HG02938 (cell line): ENCODE measurements at regions not wholly inside any gene's neighbourhood (a gene's known extent, or its start where the extent isn't known, plus 50 kb on each side); places are given as distances from the start of the nearest gene placed in this dataset.

Source experiments
- ATAC-seq: cut with Tn5 transposase; IDR thresholded peaks from one replicate; pipeline ENCODE4 v1.9.1; 2021; ENCODE audit warnings: mild to moderate bottlenecking, moderate library complexity; ENCODE audit not compliant: unreplicated experiment

GRCh38 chr6:98514073-98514720, 320.2 kb upstream of the POU3F2 start:
- no peak for ATAC-seq

GRCh38 chr6:98514796-98515195, 319.6 kb upstream of the POU3F2 start:
- no peak for ATAC-seq

GRCh38 chr6:98516206-98516605, 318.2 kb upstream of the POU3F2 start:
- ATAC-seq: no peak

GRCh38 chr6:98516866-98517265, 317.5 kb upstream of the POU3F2 start:
- ATAC-seq: no peak

GRCh38 chr6:98525860-98526259, 308.5 kb upstream of the POU3F2 start:
- ATAC-seq: no peak

- ATAC-seq: no peak
These were observed 307.9 kb upstream of the POU3F2 start for GRCh38 chr6:98526465-98526864.

- ATAC-seq: no peak
These were observed 305.0 kb upstream of the POU3F2 start for GRCh38 chr6:98529364-98529763.

GRCh38 chr6:98530732-98531131, 303.6 kb upstream of the POU3F2 start:
- ATAC-seq: no peak

- ATAC-seq: no peak
These were observed 302.4 kb upstream of the POU3F2 start for GRCh38 chr6:98532004-98532403.

GRCh38 chr6:98539741-98540140, 294.6 kb upstream of the POU3F2 start:
- ATAC-seq: no peak

- ATAC-seq: no peak
These were observed 288.0 kb upstream of the POU3F2 start for GRCh38 chr6:98546376-98546775.

GRCh38 chr6:98547151-98547550, 287.2 kb upstream of the POU3F2 start:
- ATAC-seq: no peak

GRCh38 chr6:98547634-98548033, 286.7 kb upstream of the POU3F2 start:
- ATAC-seq: no peak

- ATAC-seq: no peak
These were observed 286.1 kb upstream of the POU3F2 start for GRCh38 chr6:98548301-98548700.

- ATAC-seq: no peak
These were observed 274.0 kb upstream of the POU3F2 start for GRCh38 chr6:98560418-98560817.

- ATAC-seq: no peak
These were observed 273.5 kb upstream of the POU3F2 start for GRCh38 chr6:98560841-98561240.

GRCh38 chr6:98566126-98566525, 268.2 kb upstream of the POU3F2 start:
- ATAC-seq: no peak

GRCh38 chr6:98572579-98572978, 261.8 kb upstream of the POU3F2 start:
- ATAC-seq: no peak

GRCh38 chr6:98574984-98575383, 259.4 kb upstream of the POU3F2 start:
- ATAC-seq: no peak

- ATAC-seq: no peak
These were observed 257.6 kb upstream of the POU3F2 start for GRCh38 chr6:98576791-98577190.

GRCh38 chr6:98578016-98578415, 256.4 kb upstream of the POU3F2 start:
- ATAC-seq: no peak

GRCh38 chr6:98579079-98579478, 255.3 kb upstream of the POU3F2 start:
- ATAC-seq: no peak

GRCh38 chr6:98579941-98580340, 254.4 kb upstream of the POU3F2 start:
- ATAC-seq: no peak
